Psoas muscle (tissue), 7 donors: ENCODE measurements at regions not wholly inside any gene's neighbourhood (a gene's known extent, or its start where the extent isn't known, plus 50 kb on each side); places are given as distances from the start of the nearest gene placed in this dataset.
"Not testable (repeated sequence)": the region's sequence is repeated elsewhere in the genome, so short reads cannot be mapped to it uniquely, and the experiment has no call there.

Experiments
- ATAC-seq, 4 donors: fragments of 200-7000 bp; cut with Tn5 transposase; one replicate each; pipeline ENCODE4 v1.9.1; 2020; ENCODE audit warnings: moderate library complexity in 3 of 4, mild to moderate bottlenecking in 2 of 4
- DNase-seq, 2 donors: peaks; one replicate each; pipeline ENCODE4 v3.0.0-alpha.2; 2020
- H3K27ac ChIP-seq: fragments of 200-600 bp; one replicate; pipeline ENCODE4 v1.8.0; 2022
- H3K27me3 ChIP-seq, 3 donors: fragments of 200-600 bp in 1 of 3; one replicate each; pipeline versions ENCODE4 v1.6.1 to v1.8.0; 2013 to 2022; ENCODE audit warnings: low read length in 2 of 3, mild to moderate bottlenecking in 2 of 3, moderate library complexity in 1 of 3; ENCODE audit not compliant: insufficient read depth in 3 of 3
- H3K36me3 ChIP-seq, 2 donors: fragments of 200-600 bp in 1 of 2; one replicate each; pipeline versions ENCODE4 v1.6.1 to v1.8.0; 2013 to 2022; ENCODE audit warnings: low read depth in 1 of 2, mild to moderate bottlenecking in 1 of 2, moderate library complexity in 1 of 2; ENCODE audit not compliant: insufficient read depth in 1 of 2
- H3K4me1 ChIP-seq: fragments of 200-600 bp; one replicate; pipeline ENCODE4 v1.8.0; 2022
- H3K4me3 ChIP-seq: fragments of 200-600 bp; one replicate; pipeline ENCODE4 v1.8.0; 2022; ENCODE audit warnings: mild to moderate bottlenecking
- H3K9me3 ChIP-seq: fragments of 200-600 bp; one replicate; pipeline ENCODE4 v1.8.0; 2022
- CTCF ChIP-seq: fragments of 200-600 bp; IDR thresholded peaks from one replicate; pipeline ENCODE4 v1.8.0; 2022; ENCODE audit warnings: antibody characterized with exemption
- WGBS, 3 donors: extraction: QIAGEN DNeasy Blood & Tissue Kit; methylation state at CpG; one replicate each; pipeline versions ENCODE4 v1.1.6 to v1.1.7; 2013; 5-methylcytosine and 5-hydroxymethylcytosine counted together
- intact Hi-C, 2 donors: fragments of 100-400 bp; cut with DNase I; formaldehyde crosslinking; loops; one replicate each; pipeline versions ENCODE4 v1.11.0 to v1.14.2; 2022
- donor health status: healthy with polysubstance abuse.
- donor health status: DM: no; HTN: no; CAD: no; lungs with moderate emphysema.
- donor health status: Bipolar disorder and iron deficiency.
- donor health status: healthy.
- donor health status: DM: yes; HTN: yes; CAD: no.
- donor health status: DM: no; HTN: no; CAD: no.
- donor health status: DM: yes; HTN: yes; CAD: no.

- no peaks in the 10 kb centered on the region for H3K36me3 ChIP-seq
- intact Hi-C loops = no loop called here
- H3K9me3 ChIP-seq = no peaks in the 10 kb centered on the region
- DNase-seq (no peak), ATAC-seq (no peak)
- H3K27me3 ChIP-seq = no peaks in the 10 kb centered on the region
- TF ChIP-seq CTCF = no peak
- no peaks in the 10 kb centered on the region for H3K4me1 ChIP-seq
- no peak overlapping the region for H3K4me3 ChIP-seq
- WGBS, 3 donors = 63 to 71% (median 71%) methylated on average over 6 of the region's 6 CpGs
- H3K27ac ChIP-seq = no peak overlapping the region
These were observed 400.4 kb downstream of the OSTF1 start for GRCh38 chr9:75488719-75489110.

- H3K27ac ChIP-seq = no peak overlapping the region
These were observed 400.1 kb upstream of the PCSK5 start for GRCh38 chr9:75490326-75490725.

GRCh38 chr9:75491533-75491932 lies 398.9 kb upstream of the PCSK5 start:
- no peak for TF ChIP-seq CTCF
- H3K27me3 ChIP-seq = no peaks in the 10 kb centered on the region
- peak in 1 of 4 donors; percentile 58 for ATAC-seq
- no peaks in the 10 kb centered on the region for H3K9me3 ChIP-seq
- no peak for DNase-seq
- WGBS, 3 donors = 15 to 22% (median 19%) methylated on average over 1 of the region's 1 CpG
- no peaks in the 10 kb centered on the region for H3K4me1 ChIP-seq
- no peak overlapping the region for H3K27ac ChIP-seq
- intact Hi-C loops = no loop called here
- no peak overlapping the region for H3K4me3 ChIP-seq
- H3K36me3 ChIP-seq = no peaks in the 10 kb centered on the region

More at GRCh38 chr9:75490326-75490725, 400.1 kb upstream of the PCSK5 start:
- intact Hi-C loops = no loop called here
- Histone ChIP-seq H3K4me1 (no peaks in the 10 kb centered on the region), H3K9me3 (no peaks in the 10 kb centered on the region), H3K36me3 (no peaks in the 10 kb centered on the region), H3K4me3 (no peak overlapping the region), H3K27me3 (no peaks in the 10 kb centered on the region)
- no peak for DNase-seq
- TF ChIP-seq CTCF = no peak
- WGBS, 3 donors = 42 to 50% (median 46%) methylated on average over 2 of the region's 2 CpGs
- peak in 3 of 4 donors; percentile 32 to 68 (median 57) for ATAC-seq

GRCh38 chr9:75499812-75500211 lies 390.7 kb upstream of the PCSK5 start:
- Histone ChIP-seq H3K4me1 (peaks cover 3% of the 10 kb centered on the region), H3K27me3 (no peaks in the 10 kb centered on the region), H3K27ac (no peak overlapping the region), H3K9me3 (no peaks in the 10 kb centered on the region), H3K36me3 (no peaks in the 10 kb centered on the region), H3K4me3 (no peak overlapping the region)
- TF ChIP-seq CTCF = no peak
- intact Hi-C loops = no loop called here
- 76 to 90% (median 88%) methylated on average over 4 of the region's 4 CpGs for WGBS, 3 donors
- ATAC-seq = no peak
- DNase-seq = no peak

GRCh38 chr9:75500479-75500878 lies 390.0 kb upstream of the PCSK5 start:
- no peak for DNase-seq
- ATAC-seq = no peak
- no peaks in the 10 kb centered on the region for H3K9me3 ChIP-seq
- no peak for TF ChIP-seq CTCF
- 7 to 14% (median 12%) methylated on average over 2 of the region's 2 CpGs for WGBS, 3 donors
- H3K27me3 ChIP-seq = no peaks in the 10 kb centered on the region
- H3K4me1 ChIP-seq = peaks cover 4% of the 10 kb centered on the region
- H3K27ac ChIP-seq = no peak overlapping the region
- H3K4me3 ChIP-seq = no peak overlapping the region
- no peaks in the 10 kb centered on the region for H3K36me3 ChIP-seq
- intact Hi-C loops = no loop called here

GRCh38 chr9:75500940-75501339 lies 389.5 kb upstream of the PCSK5 start:
- H3K36me3 ChIP-seq, ATAC-seq, DNase-seq, H3K27me3 ChIP-seq, H3K27ac ChIP-seq, intact Hi-C loops, H3K9me3 ChIP-seq, H3K4me3 ChIP-seq, H3K4me1 ChIP-seq: not testable (repeated sequence)
- WGBS, 3 donors = 91 to 95% (median 93%) methylated on average over 3 of the region's 3 CpGs
